HepG2 (cell line): ENCODE measurements at regions not wholly inside any gene's neighbourhood (a gene's known extent, or its start where the extent isn't known, plus 50 kb on each side); places are given as distances from the start of the nearest gene placed in this dataset.

Experiments
- ATAC-seq: fragments of 200-7000 bp; cut with Tn5 transposase; 3 replicates; pipeline ENCODE4 v1.9.1; 2020; ENCODE audit warnings: mild to moderate bottlenecking, moderate library complexity
- BruUV-seq: library from RNA; stranded (reverse); fragments of 400-500 nt; replicated peaks from 2 replicates; lab custom pipeline; 2021; lab: Mats Ljungman, UMichigan
- CTCF ChIA-PET: fragments of 300-600 bp; formaldehyde crosslinking; extraction: SDS; loops from one replicate; lab custom pipeline; 2021; ENCODE audit warnings: low total read pairs, inconsistent platforms, low intra/inter-chr PET ratio; lab: Yijun Ruan, JAX
- POLR2A ChIA-PET: fragments of 350-600 bp; sonication (Branson Sonifier 250); formaldehyde crosslinking; loops from one replicate; lab custom pipeline; 2020; ENCODE audit warnings: antibody characterized with exemption, inconsistent platforms; lab: Yijun Ruan, JAX
- DNase-seq: peaks from one replicate; pipeline ENCODE4 v3.0.0-alpha.2; 2015; ENCODE audit warnings: low spot score
- FAIRE-seq: peaks from 3 replicates; lab custom pipeline; 2011; peaks lifted over from hg19 to GRCh38; lab: Jason Lieb, UNC
- H2AFZ ChIP-seq: one replicate; pipeline ENCODE4 v1.6.1; 2011; ENCODE audit warnings: low read length, inconsistent platforms
- H3K27ac ChIP-seq: fragments of 300-600 bp; 3 replicates; pipeline ENCODE4 v1.8.0; 2011; ENCODE audit warnings: mixed run types, mild to moderate bottlenecking, mixed read lengths, low read length, inconsistent platforms; ENCODE audit not compliant: insufficient read depth; ENCODE audit errors: extremely low read length
- H3K27me3 ChIP-seq, 2 experiments: fragments of 200-600 bp in 1 of 2; 2 replicates in 1 of 2; 3 replicates in 1 of 2; pipeline versions ENCODE4 v1.6.0 to v1.8.0; 2011; ENCODE audit warnings: low read length in 2 of 2, mild to moderate bottlenecking in 2 of 2, moderate library complexity in 2 of 2, inconsistent platforms in 1 of 2; ENCODE audit not compliant: insufficient read depth in 2 of 2, control insufficient read depth in 1 of 2
- H3K36me3 ChIP-seq, 2 experiments: fragments of 200-600 bp in 1 of 2; replicated peaks in 1 of 2; 2 replicates in 1 of 2; 3 replicates in 1 of 2; pipeline versions ENCODE4 v1.5.1 to v1.8.0; 2011; ENCODE audit warnings: low read length in 2 of 2, inconsistent platforms in 1 of 2; ENCODE audit not compliant: insufficient read depth in 2 of 2, control insufficient read depth in 1 of 2
- H3K4me1 ChIP-seq: 2 replicates; pipeline ENCODE4 v1.5.1; 2012; ENCODE audit warnings: low read length, inconsistent platforms; ENCODE audit not compliant: insufficient read depth
- H3K4me2 ChIP-seq: 2 replicates; pipeline ENCODE4 v1.6.0; 2011; ENCODE audit warnings: low read depth, low read length, inconsistent platforms
- H3K4me3 ChIP-seq, 3 experiments: fragments of 200-600 bp in 1 of 3; sonication (generic), shearing (Covaris generic) in 1 of 3; replicated peaks in 1 of 3; 2 replicates each; pipeline ENCODE4 v1.5.1; 2011 to 2016; ENCODE audit warnings: low read length in 3 of 3, inconsistent platforms in 2 of 3, low read depth in 2 of 3, mild to moderate bottlenecking in 2 of 3, control low read depth in 1 of 3, mixed read lengths in 1 of 3; ENCODE audit not compliant: insufficient read depth in 1 of 3
- H3K79me2 ChIP-seq: one replicate; pipeline ENCODE4 v1.6.1; 2011; ENCODE audit warnings: low read length, inconsistent platforms; ENCODE audit not compliant: insufficient read depth
- H3K9ac ChIP-seq: 2 replicates; pipeline ENCODE4 v1.6.0; 2011; ENCODE audit warnings: mild to moderate bottlenecking, low read depth, low read length, inconsistent platforms; ENCODE audit not compliant: insufficient read depth
- H3K9me3 ChIP-seq: 2 replicates; pipeline ENCODE4 v1.5.1; 2012; ENCODE audit warnings: mild to moderate bottlenecking, low read length
- H4K20me1 ChIP-seq: 2 replicates; pipeline ENCODE4 v1.6.0; 2011; ENCODE audit warnings: inconsistent platforms, mild to moderate bottlenecking, low read length, moderate library complexity; ENCODE audit not compliant: insufficient read depth
- GATA4 ChIP-seq: sonication (generic); IDR thresholded peaks from 2 replicates; pipeline ENCODE4 v1.6.1; 2016; ENCODE audit warnings: antibody characterized with exemption, low read depth, borderline replicate concordance
- MATR3 ChIP-seq: sonication (generic); formaldehyde crosslinking; IDR thresholded peaks from 2 replicates; pipeline ENCODE4 v1.4.0; 2020; ENCODE audit warnings: missing genetic modification reagents
- MAZ ChIP-seq, 2 experiments: sonication (generic) in 1 of 2; formaldehyde crosslinking in 1 of 2; IDR thresholded peaks; 2 replicates each; pipeline versions ENCODE4 v1.5.0 to v1.6.1; 2012 to 2020; ENCODE audit warnings: low read depth in 2 of 2, mild to moderate bottlenecking in 2 of 2, borderline replicate concordance in 1 of 2, improper control_type of control experiment in 1 of 2, low read length in 1 of 2, missing genetic modification reagents in 1 of 2, moderate library complexity in 1 of 2
- SYNCRIP ChIP-seq: fragments of 200-400 bp; formaldehyde crosslinking; IDR thresholded peaks from 2 replicates; pipeline ENCODE4 v1.6.1; 2018; ENCODE audit warnings: mild to moderate bottlenecking, low read depth, low read length; ENCODE audit not compliant: insufficient read depth
- TEAD3 ChIP-seq: optimal IDR thresholded peaks from 2 replicates; pipeline ENCODE3; 2016; ENCODE audit warnings: borderline replicate concordance
- U2AF2 ChIP-seq: fragments of 200-400 bp; formaldehyde crosslinking; IDR thresholded peaks from 2 replicates; pipeline ENCODE4 v1.6.1; 2017; ENCODE audit warnings: low read depth, mild to moderate bottlenecking, low read length
- ZFP36L1 ChIP-seq: sonication (generic); formaldehyde crosslinking; IDR thresholded peaks from 2 replicates; pipeline ENCODE4 v1.8.0; 2022; ENCODE audit warnings: mild to moderate bottlenecking, missing genetic modification reagents, moderate library complexity
- ZNF382 ChIP-seq: sonication (generic); formaldehyde crosslinking; IDR thresholded peaks from 2 replicates; pipeline ENCODE4 v1.5.0; 2020; ENCODE audit warnings: missing genetic modification reagents, mild to moderate bottlenecking, borderline replicate concordance
- ZNF503 ChIP-seq: sonication (generic); formaldehyde crosslinking; IDR thresholded peaks from 2 replicates; pipeline ENCODE4 v1.4.0; 2020; ENCODE audit warnings: missing genetic modification reagents
- ZNF639 ChIP-seq: conservative IDR thresholded peaks from 2 replicates; pipeline ENCODE4 v1.6.1; 2018; ENCODE audit warnings: missing genetic modification reagents
- ZSCAN9 ChIP-seq: IDR thresholded peaks from 2 replicates; pipeline ENCODE4 v1.6.1; 2016; ENCODE audit warnings: borderline replicate concordance
- WGBS: methylation state at CpG from one replicate; pipeline ENCODE4 v1.1.6; 2017; ENCODE audit warnings: low lambda C conversion rate; 5-methylcytosine and 5-hydroxymethylcytosine counted together
- in situ Hi-C: cut with HindIII; loops from 2 replicates; pipeline ENCODE4 v1.10.0; 2017; ENCODE audit warnings: low pct_unique_long_range_greater_than_20kb; ENCODE audit not compliant: extremely low pct_ligation_motif_present
- intact Hi-C: fragments of 100-400 bp; cut with micrococcal nuclease; formaldehyde crosslinking; loops from one replicate; pipeline ENCODE4 v1.10.0; 2022; ENCODE audit not compliant: unreplicated experiment

- no peak for DNase-seq
- 88% methylated on average over 2 of the region's 2 CpGs for WGBS
- H3K27ac ChIP-seq: no peak overlapping the region
- no peak for FAIRE-seq
- no TSS peak for BruUV-seq
- no peak overlapping the region for H2AFZ ChIP-seq
- H3K9me3 ChIP-seq: no peaks in the 10 kb centered on the region
- ChIA-PET CTCF (no interaction called here), POLR2A (no interaction called here)
- H3K4me1 ChIP-seq: peaks cover 23% of the 10 kb centered on the region
- in situ Hi-C loops: no loop called here
- H3K9ac ChIP-seq: no peak overlapping the region
- no peaks in the 10 kb centered on the region for H3K79me2 ChIP-seq
- no peak for ATAC-seq
- H4K20me1 ChIP-seq: no peaks in the 10 kb centered on the region
- TF ChIP-seq ZSCAN9 (CRISPR knock-in tag) (no peak), GATA4 (no peak), ZNF503 (no peak), SYNCRIP (no peak), ZFP36L1 (CRISPR knock-in tag) (no peak), U2AF2 (no peak), ZNF639 (CRISPR knock-in tag) (no peak), MATR3 (CRISPR knock-in tag) (no peak), ZNF382 (CRISPR knock-in tag) (no peak), TEAD3 (CRISPR knock-in tag) (no peak), MAZ (IDR thresholded peaks at IDR 0.05; ENCODE audit: borderline replicate concordance, low read depth, low read length) (no peak), MAZ (CRISPR knock-in tag; IDR thresholded peaks at IDR 0.05; ENCODE audit: low read depth) (no peak)
- H3K4me3 ChIP-seq: no peak overlapping the region
- no peak overlapping the region for H3K4me2 ChIP-seq
- H3K27me3 ChIP-seq: no peaks in the 10 kb centered on the region
- H3K36me3 ChIP-seq: no peaks in the 10 kb centered on the region
- intact Hi-C loops: no loop called here
Observed at GRCh38 chr3:67305160-67305559, 307.1 kb downstream of the KBTBD8 start.
